K562 (cell line): ENCODE measurements at regions not wholly inside any gene's neighbourhood (a gene's known extent, or its start where the extent isn't known, plus 50 kb on each side); places are given as distances from the start of the nearest gene placed in this dataset.
"Not testable (repeated sequence)": the region's sequence is repeated elsewhere in the genome, so short reads cannot be mapped to it uniquely, and the experiment has no call there.

Experiments used
- ATAC-seq: fragments of 200-7000 bp; cut with Tn5 transposase; 3 replicates; pipeline ENCODE4 v1.9.1; 2020; ENCODE audit warnings: moderate library complexity
- BruUV-seq: library from RNA; stranded (reverse); fragments of 400-500 nt; replicated peaks from 2 replicates; lab custom pipeline; 2021; lab: Mats Ljungman, UMichigan
- CTCF ChIA-PET: fragments of 300-600 bp; formaldehyde crosslinking; extraction: SDS; loops from one replicate; lab custom pipeline; 2021; ENCODE audit warnings: low intra/inter-chr PET ratio; lab: Yijun Ruan, JAX
- POLR2A ChIA-PET: fragments of 300-600, 350-650 bp; sonication (Branson Sonifier 250); formaldehyde crosslinking; extraction: SDS; loops from one replicate; lab custom pipeline; 2021; ENCODE audit warnings: antibody characterized with exemption, inconsistent platforms; lab: Yijun Ruan, JAX
- DNase-seq, 4 experiments: peaks; one replicate each; pipeline versions ENCODE4 v3.0.0 to v3.0.0-alpha.2; 2011 to 2018; ENCODE audit warnings: low spot score in 3 of 4, mixed read lengths in 3 of 4; ENCODE audit errors: extremely low read depth in 1 of 4
- FAIRE-seq: peaks from 2 replicates; lab custom pipeline; 2011; peaks lifted over from hg19 to GRCh38; lab: Jason Lieb, UNC
- H2AFZ ChIP-seq: 2 replicates; pipeline ENCODE4 v1.6.0; 2011; ENCODE audit warnings: low read depth, low read length, control low read depth, inconsistent platforms
- H3K27ac ChIP-seq: fragments of 200-600 bp; 3 replicates; pipeline ENCODE4 v1.8.0; 2011; ENCODE audit warnings: low read depth, mild to moderate bottlenecking, control low read depth, inconsistent platforms, low read length, moderate library complexity, mixed read lengths; ENCODE audit errors: extremely low read depth
- H3K27me3 ChIP-seq, 2 experiments: fragments of 300-600 bp in 1 of 2; 2 replicates in 1 of 2; 3 replicates in 1 of 2; pipeline versions ENCODE4 v1.6.0 to v1.8.0; 2011; ENCODE audit warnings: inconsistent platforms in 2 of 2, low read length in 2 of 2, mild to moderate bottlenecking in 1 of 2, mixed read lengths in 1 of 2, moderate library complexity in 1 of 2; ENCODE audit not compliant: control insufficient read depth in 2 of 2, insufficient read depth in 2 of 2
- H3K36me3 ChIP-seq: fragments of 300-600 bp; 3 replicates; pipeline ENCODE4 v1.8.0; 2011; ENCODE audit warnings: mild to moderate bottlenecking, low read length, inconsistent platforms; ENCODE audit not compliant: control insufficient read depth, insufficient read depth
- H3K4me1 ChIP-seq, 2 experiments: fragments of 200-600 bp in 1 of 2; replicated peaks in 1 of 2; 2 replicates in 1 of 2; 3 replicates in 1 of 2; pipeline versions ENCODE4 v1.5.1 to v1.8.0; 2011; ENCODE audit warnings: inconsistent platforms in 2 of 2, low read length in 2 of 2, mild to moderate bottlenecking in 1 of 2, mixed read lengths in 1 of 2, moderate library complexity in 1 of 2; ENCODE audit not compliant: control insufficient read depth in 2 of 2, insufficient read depth in 2 of 2
- H3K4me2 ChIP-seq: 2 replicates; pipeline ENCODE4 v1.6.1; 2011; ENCODE audit warnings: low read length, control low read depth, inconsistent platforms, mixed read lengths; ENCODE audit not compliant: insufficient read depth
- H3K4me3 ChIP-seq: fragments of 200-600 bp; sonication (generic), shearing (Covaris generic); 2 replicates; pipeline ENCODE4 v1.5.1; 2016; ENCODE audit warnings: control low read depth, inconsistent platforms
- H3K79me2 ChIP-seq: fragments of 200-600 bp; 3 replicates; pipeline ENCODE4 v1.8.0; 2011; ENCODE audit warnings: low read length, inconsistent platforms; ENCODE audit not compliant: control insufficient read depth, insufficient read depth
- H3K9ac ChIP-seq, 2 experiments: 2 replicates each; pipeline versions ENCODE4 v1.6.0 to v1.6.1; 2011; ENCODE audit warnings: low read depth in 2 of 2, low read length in 2 of 2, control low read depth in 1 of 2, inconsistent platforms in 1 of 2, mild to moderate bottlenecking in 1 of 2, mixed read lengths in 1 of 2; ENCODE audit not compliant: insufficient read depth in 1 of 2
- H3K9me1 ChIP-seq: one replicate; pipeline ENCODE4 v1.6.0; 2011; ENCODE audit warnings: inconsistent platforms, mild to moderate bottlenecking, low read length, moderate library complexity; ENCODE audit not compliant: control insufficient read depth, insufficient read depth
- H3K9me3 ChIP-seq: replicated peaks from 2 replicates; pipeline ENCODE4 v1.5.1; 2011; ENCODE audit warnings: low read depth, low read length, inconsistent platforms; ENCODE audit not compliant: control insufficient read depth, insufficient read depth
- H4K20me1 ChIP-seq: replicated peaks from 2 replicates; pipeline ENCODE4 v1.6.1; 2011; ENCODE audit warnings: low read length, inconsistent platforms, mixed read lengths; ENCODE audit not compliant: control insufficient read depth, insufficient read depth
- CUX1 ChIP-seq: fragments of 200-800 bp; sonication (Bioruptor generic); IDR thresholded peaks from 2 replicates; pipeline ENCODE4 v1.6.1; 2016; ENCODE audit warnings: missing genetic modification characterization, missing compliant biosample characterization
- WGBS: fragments of 100-300 bp; shearing (Covaris generic); methylation state at CpG from one replicate; pipeline ENCODE4 v1.1.6; 2016; ENCODE audit warnings: low coverage, mixed read lengths; ENCODE audit not compliant: insufficient coverage; ENCODE audit errors: missing lambda C conversion rate; 5-methylcytosine and 5-hydroxymethylcytosine counted together
- in situ Hi-C: fragments of 300-500 bp; cut with MboI; formaldehyde crosslinking; loops from 4 replicates; pipeline ENCODE4 v1.15.0; 2018; ENCODE audit warnings: inconsistent platforms, mixed read lengths
- intact Hi-C: fragments of 100-400 bp; cut with micrococcal nuclease; formaldehyde crosslinking; loops from 2 replicates; pipeline ENCODE4 v1.14.2; 2022

- TF ChIP-seq CUX1 = no peak
These were observed 154.9 kb downstream of the SHCBP1 start (continued) for GRCh38 chr16:46466239-46466638.

- H3K4me2 ChIP-seq, H3K9ac ChIP-seq, POLR2A ChIA-PET, FAIRE-seq, H4K20me1 ChIP-seq, CTCF ChIA-PET, H2AFZ ChIP-seq, H3K27me3 ChIP-seq, DNase-seq, H3K9me1 ChIP-seq, BruUV-seq, H3K4me3 ChIP-seq, ATAC-seq, H3K79me2 ChIP-seq, H3K9me3 ChIP-seq, in situ Hi-C loops, H3K36me3 ChIP-seq, intact Hi-C loops, H3K27ac ChIP-seq, H3K4me1 ChIP-seq: not testable (repeated sequence)
- WGBS = 9% methylated on average over 8 of the region's 10 CpGs
These were observed 166.4 kb downstream of the SHCBP1 start for GRCh38 chr16:46454801-46455200.
